LNCaP clone FGC (cell line): ENCODE measurements at regions not wholly inside any gene's neighbourhood (a gene's known extent, or its start where the extent isn't known, plus 50 kb on each side); places are given as distances from the start of the nearest gene placed in this dataset.

ENCODE experiments used
- DNase-seq: peaks from one replicate; pipeline ENCODE4 v3.0.0-alpha.2; 2011; ENCODE audit warnings: low read depth
- H3K4me3 ChIP-seq: 2 replicates; pipeline ENCODE4 v1.5.1; 2011; ENCODE audit warnings: mild to moderate bottlenecking, low read depth, low read length, control low read depth
- TF ChIP-seq, protein P1 (sequence below): IDR thresholded peaks from 2 replicates; pipeline ENCODE4 v1.5.1; 2012; ENCODE audit warnings: mild to moderate bottlenecking; ENCODE audit not compliant: control insufficient read depth, insufficient read depth; ENCODE audit errors: extremely low read depth

DNA sequence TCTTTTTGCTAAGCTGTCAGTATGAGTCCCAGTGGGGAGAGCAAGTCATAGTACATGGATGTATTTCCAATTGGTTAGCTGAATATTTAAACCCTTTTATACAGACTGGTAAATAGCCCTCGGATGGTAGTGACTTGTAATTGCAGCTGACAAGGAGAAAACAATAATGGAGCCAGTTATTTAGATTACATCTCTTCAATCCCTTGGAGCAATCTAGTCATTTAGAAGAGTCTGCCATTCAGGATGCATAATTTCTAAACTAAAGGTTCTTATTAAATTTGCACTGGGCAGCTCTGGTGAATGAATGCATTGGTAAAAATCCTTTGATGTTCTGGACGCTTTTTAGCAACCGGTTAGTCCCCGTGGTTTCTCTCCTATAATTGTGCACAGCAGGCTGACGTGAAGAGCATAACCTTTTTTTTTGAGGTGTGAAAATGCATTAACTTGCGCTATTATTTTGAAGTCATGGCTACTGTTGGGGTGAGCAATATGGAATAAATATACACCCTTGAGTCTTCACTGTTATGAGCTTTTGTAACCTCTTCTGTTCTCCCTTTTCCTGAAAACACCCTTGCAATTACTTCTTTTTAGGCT is 158.6 kb upstream of the CD180 start:
- DNase-seq: no peak
- no peak overlapping the region for H3K4me3 ChIP-seq
- TF ChIP-seq, protein P1, sequence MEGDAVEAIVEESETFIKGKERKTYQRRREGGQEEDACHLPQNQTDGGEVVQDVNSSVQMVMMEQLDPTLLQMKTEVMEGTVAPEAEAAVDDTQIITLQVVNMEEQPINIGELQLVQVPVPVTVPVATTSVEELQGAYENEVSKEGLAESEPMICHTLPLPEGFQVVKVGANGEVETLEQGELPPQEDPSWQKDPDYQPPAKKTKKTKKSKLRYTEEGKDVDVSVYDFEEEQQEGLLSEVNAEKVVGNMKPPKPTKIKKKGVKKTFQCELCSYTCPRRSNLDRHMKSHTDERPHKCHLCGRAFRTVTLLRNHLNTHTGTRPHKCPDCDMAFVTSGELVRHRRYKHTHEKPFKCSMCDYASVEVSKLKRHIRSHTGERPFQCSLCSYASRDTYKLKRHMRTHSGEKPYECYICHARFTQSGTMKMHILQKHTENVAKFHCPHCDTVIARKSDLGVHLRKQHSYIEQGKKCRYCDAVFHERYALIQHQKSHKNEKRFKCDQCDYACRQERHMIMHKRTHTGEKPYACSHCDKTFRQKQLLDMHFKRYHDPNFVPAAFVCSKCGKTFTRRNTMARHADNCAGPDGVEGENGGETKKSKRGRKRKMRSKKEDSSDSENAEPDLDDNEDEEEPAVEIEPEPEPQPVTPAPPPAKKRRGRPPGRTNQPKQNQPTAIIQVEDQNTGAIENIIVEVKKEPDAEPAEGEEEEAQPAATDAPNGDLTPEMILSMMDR: no peak

DNA sequence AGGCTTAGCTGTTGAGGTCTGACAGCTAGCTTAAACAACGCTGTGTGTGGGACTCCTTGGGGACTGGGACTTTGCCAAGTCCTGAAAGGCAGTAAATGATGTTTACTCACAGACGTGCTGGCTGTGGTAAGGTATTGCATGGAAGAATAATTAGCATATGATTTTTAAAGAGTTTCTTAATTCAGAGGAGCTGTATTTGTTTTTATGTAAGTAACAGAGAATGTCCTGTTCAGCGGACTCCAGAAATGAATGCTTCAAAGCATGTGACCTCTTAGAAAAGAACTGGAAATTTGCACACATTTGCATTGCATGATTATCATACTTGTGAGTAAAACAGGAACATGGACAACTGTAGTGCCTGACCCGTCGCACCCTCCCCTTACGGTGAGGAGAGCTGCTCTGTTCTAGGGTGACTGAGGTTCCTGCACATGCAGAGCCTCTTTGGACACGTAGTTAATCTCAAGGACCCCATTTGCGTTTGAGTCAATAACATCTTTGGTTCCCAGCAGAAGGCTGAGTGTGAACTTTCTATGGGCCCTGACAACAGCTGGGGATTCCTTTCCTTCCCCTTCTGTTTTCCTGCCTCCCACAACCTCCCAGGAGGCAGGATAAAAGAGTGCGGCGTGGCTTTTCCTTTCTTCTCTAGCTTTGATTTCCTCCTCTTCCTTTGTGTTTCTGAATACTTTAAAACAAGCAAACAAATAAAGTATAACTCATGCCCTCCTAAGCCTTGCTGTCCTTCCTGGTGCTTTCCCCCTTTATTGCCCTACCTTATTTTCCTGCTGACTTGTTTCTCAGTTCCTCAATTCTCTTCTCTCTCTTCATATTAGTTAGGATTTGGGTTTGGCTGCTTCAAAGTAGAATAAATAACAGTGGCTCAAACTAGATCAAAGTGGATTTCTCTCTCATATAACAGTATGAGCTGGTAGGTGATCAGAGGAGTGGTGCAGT is 157.2 kb upstream of the CD180 start:
- peak; percentile 50 for DNase-seq
- TF ChIP-seq, protein P1: no peak
- H3K4me3 ChIP-seq: no peak overlapping the region

DNA sequence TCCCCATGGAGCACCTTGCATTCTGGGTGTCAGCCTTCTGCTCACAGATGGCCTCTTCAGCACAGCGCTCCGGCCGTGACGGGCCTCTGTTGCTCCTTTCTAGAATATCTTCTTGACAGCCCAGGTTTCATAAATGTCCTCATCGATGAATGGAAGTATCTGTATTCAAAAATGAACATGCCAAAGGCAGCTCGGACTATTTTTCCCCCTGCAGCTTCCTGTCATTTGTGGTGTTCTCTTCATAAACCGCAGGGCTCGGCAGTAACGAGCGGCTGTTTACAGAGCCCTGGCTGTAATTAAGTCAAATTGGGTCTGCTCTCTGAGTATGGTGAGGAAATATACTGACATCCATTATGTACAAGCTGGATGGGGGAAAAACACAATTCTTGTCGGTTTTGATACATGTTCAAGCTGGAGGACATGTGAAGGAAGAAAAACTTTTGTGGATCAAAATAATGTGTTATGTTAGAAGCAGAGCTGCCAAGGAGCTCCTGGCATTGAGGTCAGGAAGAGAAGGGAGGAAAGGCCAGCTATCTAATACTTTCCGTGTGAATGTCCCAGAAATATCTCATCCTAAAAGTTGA is 154.1 kb upstream of the CD180 start:
- TF ChIP-seq, protein P1: no peak
- H3K4me3 ChIP-seq: no peak overlapping the region
- DNase-seq: no peak

DNA sequence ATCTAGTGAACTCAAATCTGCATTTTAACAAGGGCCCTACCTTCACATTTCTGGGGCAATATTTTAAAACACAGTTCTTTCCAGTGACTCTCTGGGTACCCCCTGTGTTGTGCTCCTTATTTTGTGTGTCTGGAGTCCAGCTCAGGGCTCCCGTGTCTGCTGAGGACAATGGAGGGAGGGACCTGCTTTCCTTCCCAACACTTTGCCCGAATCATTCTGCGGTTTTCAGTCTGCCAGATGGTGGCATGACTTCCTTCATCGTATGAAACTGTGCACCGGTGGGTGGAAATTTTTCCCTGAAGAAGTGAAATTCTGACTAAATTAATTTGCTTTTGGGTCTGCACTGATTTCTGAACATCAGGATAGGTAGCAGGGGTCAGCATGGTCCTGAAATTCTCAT is 153.6 kb upstream of the CD180 start:
- no peak for DNase-seq
- no peak overlapping the region for H3K4me3 ChIP-seq

DNA sequence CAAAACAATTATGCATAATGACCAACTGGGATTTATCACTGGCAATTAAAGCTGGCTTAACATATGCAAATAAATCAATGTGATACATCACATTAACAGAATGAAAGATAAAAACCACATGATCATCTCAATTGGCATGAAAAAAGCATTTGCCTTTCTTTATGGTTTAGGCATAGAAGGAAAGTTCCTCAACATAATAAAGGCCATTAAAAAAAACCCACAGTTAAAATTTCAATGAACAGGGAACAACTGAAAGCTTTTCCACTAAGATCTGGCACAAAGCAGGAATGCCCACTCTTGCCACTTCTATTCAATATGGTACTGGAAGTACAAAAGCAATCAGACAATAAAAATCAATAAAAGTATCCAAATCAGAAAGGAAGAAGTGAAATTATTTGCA is 151.2 kb upstream of the CD180 start:
- no peak overlapping the region for H3K4me3 ChIP-seq
- TF ChIP-seq, protein P1: no peak
- DNase-seq: no peak

More for the DNA sequence above, 153.6 kb upstream of the CD180 start:
- TF ChIP-seq, protein P1: no peak

DNA sequence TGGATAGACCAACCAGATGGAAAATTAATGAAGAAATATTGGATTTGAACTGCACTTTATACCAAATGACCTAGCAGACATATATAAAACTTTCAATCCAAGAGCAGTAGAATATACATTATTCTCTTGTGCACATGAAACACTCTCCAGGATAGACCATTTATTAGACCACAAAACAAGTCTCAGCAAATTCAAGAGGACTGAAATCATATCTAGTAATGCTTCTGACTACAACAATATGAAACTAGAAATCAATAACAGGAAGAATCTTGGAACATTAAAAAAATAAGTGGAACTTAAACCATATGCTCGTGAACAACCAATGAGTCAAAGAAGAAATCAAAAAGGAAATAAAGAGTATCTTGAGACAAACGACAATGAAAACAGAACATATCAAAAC is 150.0 kb upstream of the CD180 start:
- TF ChIP-seq, protein P1: no peak
- no peak overlapping the region for H3K4me3 ChIP-seq
- no peak for DNase-seq
